ENCODE measurements at regions not wholly inside any gene's neighbourhood (a gene's known extent, or its start where the extent isn't known, plus 50 kb on each side); places are given as distances from the start of the nearest gene placed in this dataset.

GRCh38 chr5:130624805-130625204, 540.3 kb downstream of the HINT1 start:
- TF ChIP-seq POLR2A (IDR thresholded peaks at IDR 0.05; ENCODE audit: low read depth, low read length) (no peak), POLR2AphosphoS5 (IDR thresholded peaks at IDR 0.05; ENCODE audit: low read depth, low read length) (no peak), TAF1 (IDR thresholded peaks at IDR 0.05; ENCODE audit: low read depth, low read length) (no peak), SPI1 (IDR thresholded peaks at IDR 0.05; ENCODE audit: low read depth, low read length) (no peak)
